HepG2 (cell line): ENCODE measurements at regions not wholly inside any gene's neighbourhood (a gene's known extent, or its start where the extent isn't known, plus 50 kb on each side); places are given as distances from the start of the nearest gene placed in this dataset.
"Not testable (repeated sequence)": the region's sequence is repeated elsewhere in the genome, so short reads cannot be mapped to it uniquely, and the experiment has no call there.

Experiments
- ATAC-seq: fragments of 200-7000 bp; cut with Tn5 transposase; 3 replicates; pipeline ENCODE4 v1.9.1; 2020; ENCODE audit warnings: mild to moderate bottlenecking, moderate library complexity
- BruUV-seq: library from RNA; stranded (reverse); fragments of 400-500 nt; replicated peaks from 2 replicates; lab custom pipeline; 2021; lab: Mats Ljungman, UMichigan
- CTCF ChIA-PET: fragments of 300-600 bp; formaldehyde crosslinking; extraction: SDS; loops from one replicate; lab custom pipeline; 2021; ENCODE audit warnings: low total read pairs, inconsistent platforms, low intra/inter-chr PET ratio; lab: Yijun Ruan, JAX
- POLR2A ChIA-PET: fragments of 350-600 bp; sonication (Branson Sonifier 250); formaldehyde crosslinking; loops from one replicate; lab custom pipeline; 2020; ENCODE audit warnings: antibody characterized with exemption, inconsistent platforms; lab: Yijun Ruan, JAX
- DNase-seq: peaks from one replicate; pipeline ENCODE4 v3.0.0-alpha.2; 2015; ENCODE audit warnings: low spot score
- FAIRE-seq: peaks from 3 replicates; lab custom pipeline; 2011; peaks lifted over from hg19 to GRCh38; lab: Jason Lieb, UNC
- H2AFZ ChIP-seq: one replicate; pipeline ENCODE4 v1.6.1; 2011; ENCODE audit warnings: low read length, inconsistent platforms
- H3K27ac ChIP-seq: fragments of 300-600 bp; 3 replicates; pipeline ENCODE4 v1.8.0; 2011; ENCODE audit warnings: mixed run types, mild to moderate bottlenecking, mixed read lengths, low read length, inconsistent platforms; ENCODE audit not compliant: insufficient read depth; ENCODE audit errors: extremely low read length
- H3K27me3 ChIP-seq, 2 experiments: fragments of 200-600 bp in 1 of 2; 2 replicates in 1 of 2; 3 replicates in 1 of 2; pipeline versions ENCODE4 v1.6.0 to v1.8.0; 2011; ENCODE audit warnings: low read length in 2 of 2, mild to moderate bottlenecking in 2 of 2, moderate library complexity in 2 of 2, inconsistent platforms in 1 of 2; ENCODE audit not compliant: insufficient read depth in 2 of 2, control insufficient read depth in 1 of 2
- H3K36me3 ChIP-seq, 2 experiments: fragments of 200-600 bp in 1 of 2; replicated peaks in 1 of 2; 2 replicates in 1 of 2; 3 replicates in 1 of 2; pipeline versions ENCODE4 v1.5.1 to v1.8.0; 2011; ENCODE audit warnings: low read length in 2 of 2, inconsistent platforms in 1 of 2; ENCODE audit not compliant: insufficient read depth in 2 of 2, control insufficient read depth in 1 of 2
- H3K4me1 ChIP-seq: 2 replicates; pipeline ENCODE4 v1.5.1; 2012; ENCODE audit warnings: low read length, inconsistent platforms; ENCODE audit not compliant: insufficient read depth
- H3K4me2 ChIP-seq: 2 replicates; pipeline ENCODE4 v1.6.0; 2011; ENCODE audit warnings: low read depth, low read length, inconsistent platforms
- H3K4me3 ChIP-seq, 3 experiments: fragments of 200-600 bp in 1 of 3; sonication (generic), shearing (Covaris generic) in 1 of 3; replicated peaks in 1 of 3; 2 replicates each; pipeline ENCODE4 v1.5.1; 2011 to 2016; ENCODE audit warnings: low read length in 3 of 3, inconsistent platforms in 2 of 3, low read depth in 2 of 3, mild to moderate bottlenecking in 2 of 3, control low read depth in 1 of 3, mixed read lengths in 1 of 3; ENCODE audit not compliant: insufficient read depth in 1 of 3
- H3K79me2 ChIP-seq: one replicate; pipeline ENCODE4 v1.6.1; 2011; ENCODE audit warnings: low read length, inconsistent platforms; ENCODE audit not compliant: insufficient read depth
- H3K9ac ChIP-seq: 2 replicates; pipeline ENCODE4 v1.6.0; 2011; ENCODE audit warnings: mild to moderate bottlenecking, low read depth, low read length, inconsistent platforms; ENCODE audit not compliant: insufficient read depth
- H3K9me3 ChIP-seq: 2 replicates; pipeline ENCODE4 v1.5.1; 2012; ENCODE audit warnings: mild to moderate bottlenecking, low read length
- H4K20me1 ChIP-seq: 2 replicates; pipeline ENCODE4 v1.6.0; 2011; ENCODE audit warnings: inconsistent platforms, mild to moderate bottlenecking, low read length, moderate library complexity; ENCODE audit not compliant: insufficient read depth
- CTCF ChIP-seq: sonication (generic); formaldehyde crosslinking; IDR thresholded peaks from 2 replicates; pipeline ENCODE4 v1.5.0; 2020; ENCODE audit warnings: mild to moderate bottlenecking, missing genetic modification reagents, moderate library complexity
- ETV5 ChIP-seq: IDR thresholded peaks from 2 replicates; pipeline ENCODE4 v1.6.1; 2018; ENCODE audit warnings: missing biosample characterization, missing genetic modification reagents, inconsistent platforms, borderline replicate concordance
- FOXP4 ChIP-seq: sonication (generic); formaldehyde crosslinking; IDR thresholded peaks from 2 replicates; pipeline ENCODE4 v1.4.0; 2020; ENCODE audit warnings: missing genetic modification reagents
- NFE2 ChIP-seq: sonication (generic); formaldehyde crosslinking; IDR thresholded peaks from 2 replicates; pipeline ENCODE4 v1.4.0; 2020; ENCODE audit warnings: missing genetic modification reagents
- NFKB2 ChIP-seq: sonication (generic); formaldehyde crosslinking; IDR thresholded peaks from 2 replicates; pipeline ENCODE4 v1.4.0; 2020; ENCODE audit warnings: missing genetic modification reagents, borderline replicate concordance
- PLRG1 ChIP-seq: fragments of 450-650 bp; conservative IDR thresholded peaks from 2 replicates; pipeline ENCODE4 v1.6.1; 2016
- PTBP1 ChIP-seq: fragments of 200-400 bp; formaldehyde crosslinking; IDR thresholded peaks from 2 replicates; pipeline ENCODE4 v1.6.1; 2018; ENCODE audit warnings: low read length, low read depth; ENCODE audit not compliant: poor library complexity, severe bottlenecking
- SMC3 ChIP-seq: IDR thresholded peaks from 2 replicates; pipeline ENCODE4 v1.6.1; 2011; ENCODE audit warnings: low read length, improper control_type of control experiment
- SRSF4 ChIP-seq: fragments of 200-400 bp; formaldehyde crosslinking; IDR thresholded peaks from one replicate; pipeline ENCODE4 v1.6.1; 2018; ENCODE audit warnings: mild to moderate bottlenecking, low read depth, low read length, moderate library complexity; ENCODE audit not compliant: poor library complexity, severe bottlenecking
- STAG1 ChIP-seq: sonication (generic); formaldehyde crosslinking; IDR thresholded peaks from 2 replicates; pipeline ENCODE4 v1.4.0; 2020; ENCODE audit warnings: missing genetic modification reagents
- ZBED4 ChIP-seq: sonication (generic); formaldehyde crosslinking; IDR thresholded peaks from 2 replicates; pipeline ENCODE4 v1.4.0; 2020; ENCODE audit warnings: missing genetic modification reagents, borderline replicate concordance
- ZBTB8A ChIP-seq: sonication (generic); formaldehyde crosslinking; IDR thresholded peaks from 2 replicates; pipeline ENCODE4 v1.4.0; 2020; ENCODE audit warnings: mild to moderate bottlenecking, low read depth, missing genetic modification reagents, borderline replicate concordance
- ZMYM4 ChIP-seq: sonication (generic); formaldehyde crosslinking; IDR thresholded peaks from 2 replicates; pipeline ENCODE4 v1.8.1; 2023; ENCODE audit warnings: mild to moderate bottlenecking, missing genetic modification reagents
- WGBS: methylation state at CpG from one replicate; pipeline ENCODE4 v1.1.6; 2017; ENCODE audit warnings: low lambda C conversion rate; 5-methylcytosine and 5-hydroxymethylcytosine counted together
- in situ Hi-C: cut with HindIII; loops from 2 replicates; pipeline ENCODE4 v1.10.0; 2017; ENCODE audit warnings: low pct_unique_long_range_greater_than_20kb; ENCODE audit not compliant: extremely low pct_ligation_motif_present
- intact Hi-C: fragments of 100-400 bp; cut with micrococcal nuclease; formaldehyde crosslinking; loops from one replicate; pipeline ENCODE4 v1.10.0; 2022; ENCODE audit not compliant: unreplicated experiment

GRCh38 chr12:97716356-97716755 is 253.8 kb downstream of the RMST start:
- H3K4me1 ChIP-seq, result no peaks in the 10 kb centered on the region
- no peak for FAIRE-seq
- H3K79me2 ChIP-seq, result no peaks in the 10 kb centered on the region
- no peaks in the 10 kb centered on the region for H3K36me3 ChIP-seq
- H3K4me3 ChIP-seq, result no peak overlapping the region
- no peak overlapping the region for H3K27ac ChIP-seq
- POLR2A ChIA-PET, result no interaction called here
- peak; percentile 67 for ATAC-seq
- no peaks in the 10 kb centered on the region for H3K9me3 ChIP-seq
- no peak overlapping the region for H2AFZ ChIP-seq
- no peak overlapping the region for H3K9ac ChIP-seq
- in situ Hi-C loops (no loop called here), intact Hi-C loops (loop anchor here (2.0 to 5.0 kb wide), 3 partner anchors 244 to 656 kb away; no protein-coding TSS in a partner anchor)
- BruUV-seq, result no TSS peak
- CTCF ChIA-PET, result interaction anchor here (1.2 kb wide), 1 partner anchor 287 kb away, joined by 3 read pairs; no protein-coding TSS in a partner anchor
- TF ChIP-seq ETV5 (no peak), STAG1 (CRISPR knock-in tag) (peak; percentile 61), ZBED4 (CRISPR knock-in tag) (no peak), CTCF (peak; percentile 30; the same call in 1 of the 2 replicates), SRSF4 (no peak), PTBP1 (no peak), PLRG1 (no peak), NFE2 (CRISPR knock-in tag) (no peak), FOXP4 (CRISPR knock-in tag) (no peak), SMC3 (peak; percentile 41; the same call in 1 of the 2 replicates), ZBTB8A (CRISPR knock-in tag) (no peak), NFKB2 (no peak), ZMYM4 (CRISPR knock-in tag) (no peak)
- H4K20me1 ChIP-seq, result no peaks in the 10 kb centered on the region
- peak; percentile 9 for DNase-seq
- 43% methylated on average over 1 of the region's 1 CpG for WGBS
- no peaks in the 10 kb centered on the region for H3K27me3 ChIP-seq
- no peak overlapping the region for H3K4me2 ChIP-seq

- FAIRE-seq, H3K9me3 ChIP-seq, H3K4me1 ChIP-seq, DNase-seq, H4K20me1 ChIP-seq, intact Hi-C loops, H3K79me2 ChIP-seq, BruUV-seq, H3K4me2 ChIP-seq, in situ Hi-C loops, H3K36me3 ChIP-seq, H2AFZ ChIP-seq, H3K27me3 ChIP-seq, H3K9ac ChIP-seq, CTCF ChIA-PET, H3K4me3 ChIP-seq, H3K27ac ChIP-seq, POLR2A ChIA-PET, ATAC-seq: not testable (repeated sequence)
- 48% methylated on average over 3 of the region's 22 CpGs for WGBS
Measured at GRCh38 chr12:97723801-97724200, 261.2 kb downstream of the RMST start.
